Activated CD8-positive, alpha-beta T cell treated with anti-CD3 and anti-CD28 coated beads, Interleukin-2, amount 10 ng/mL, durations not matched to agents 7 days and 5 days (primary cell): ENCODE measurements at regions not wholly inside any gene's neighbourhood (a gene's known extent, or its start where the extent isn't known, plus 50 kb on each side); places are given as distances from the start of the nearest gene placed in this dataset.

ENCODE experiments used
- ATAC-seq: fragments of 150-1000 bp; cut with Tn5 transposase; one replicate; pipeline ENCODE4 v1.10.0; 2021; ENCODE audit warnings: moderate library complexity
- CTCF ChIA-PET: fragments of 350-600 bp; sonication (Branson Sonifier 250); formaldehyde crosslinking; loops from one replicate; lab custom pipeline; 2021; ENCODE audit warnings: antibody characterized with exemption; lab: Charles Lee
- POLR2A ChIA-PET: fragments of 350-600 bp; sonication (Branson Sonifier 250); formaldehyde crosslinking; loops from one replicate; lab custom pipeline; 2021; ENCODE audit warnings: antibody characterized with exemption; lab: Charles Lee
- DNase-seq: peaks from one replicate; pipeline ENCODE4 v3.0.0-alpha.2; 2020
- H3K27ac Mint-ChIP-seq: one replicate; pipeline ENCODE4 v1.8.0; 2021; ENCODE audit warnings: mild to moderate bottlenecking, mixed read lengths
- H3K27me3 Mint-ChIP-seq: one replicate; pipeline ENCODE4 v1.8.0; 2021; ENCODE audit warnings: low read depth, mixed read lengths
- H3K36me3 Mint-ChIP-seq: one replicate; pipeline ENCODE4 v1.8.0; 2021; ENCODE audit warnings: low read depth, mixed read lengths
- H3K4me1 Mint-ChIP-seq: one replicate; pipeline ENCODE4 v1.8.0; 2021; ENCODE audit warnings: low read depth, mixed read lengths
- H3K4me3 Mint-ChIP-seq: one replicate; pipeline ENCODE4 v1.8.0; 2021; ENCODE audit warnings: mild to moderate bottlenecking, mixed read lengths
- H3K9me3 Mint-ChIP-seq: one replicate; pipeline ENCODE4 v1.8.0; 2022; ENCODE audit warnings: mixed read lengths; ENCODE audit not compliant: insufficient read depth

- DNase-seq (no peak), ATAC-seq (no peak)
- ChIA-PET CTCF (no interaction called here), POLR2A (no interaction called here)
- Mint-ChIP-seq H3K9me3 (no peaks in the 10 kb centered on the region), H3K4me1 (no peaks in the 10 kb centered on the region), H3K36me3 (no peaks in the 10 kb centered on the region), H3K4me3 (no peak overlapping the region), H3K27ac (no peak overlapping the region), H3K27me3 (peaks cover 51% of the 10 kb centered on the region)
Measured at GRCh38 chr15:60243769-60244168, 154.0 kb downstream of the ANXA2 start.

GRCh38 chr15:60244813-60245212, 153.0 kb downstream of the ANXA2 start:
- DNase-seq: no peak
- ATAC-seq: no peak
- Mint-ChIP-seq H3K27ac (no peak overlapping the region), H3K4me1 (no peaks in the 10 kb centered on the region), H3K9me3 (no peaks in the 10 kb centered on the region), H3K4me3 (no peak overlapping the region), H3K36me3 (no peaks in the 10 kb centered on the region), H3K27me3 (peaks cover 43% of the 10 kb centered on the region)
- ChIA-PET POLR2A (no interaction called here), CTCF (no interaction called here)

- ATAC-seq (no peak), DNase-seq (no peak)
- peaks cover 3% of the 10 kb centered on the region for H3K4me1 Mint-ChIP-seq
- no peak overlapping the region for H3K27ac Mint-ChIP-seq
- H3K9me3 Mint-ChIP-seq: no peaks in the 10 kb centered on the region
- CTCF ChIA-PET: no interaction called here
- H3K36me3 Mint-ChIP-seq: no peaks in the 10 kb centered on the region
- no peak overlapping the region for H3K4me3 Mint-ChIP-seq
- POLR2A ChIA-PET: no interaction called here
- H3K27me3 Mint-ChIP-seq: peaks cover 39% of the 10 kb centered on the region
Measured at GRCh38 chr15:60250316-60250715, 147.5 kb downstream of the ANXA2 start.

GRCh38 chr15:60251300-60252070, 146.3 kb downstream of the ANXA2 start:
- no peak overlapping the region for H3K27ac Mint-ChIP-seq
- CTCF ChIA-PET: no interaction called here
- DNase-seq (no peak), ATAC-seq (no peak)
- peaks cover 8% of the 10 kb centered on the region for H3K4me1 Mint-ChIP-seq
- POLR2A ChIA-PET: no interaction called here
- peaks cover 32% of the 10 kb centered on the region for H3K27me3 Mint-ChIP-seq
- H3K9me3 Mint-ChIP-seq: no peaks in the 10 kb centered on the region
- no peaks in the 10 kb centered on the region for H3K36me3 Mint-ChIP-seq
- no peak overlapping the region for H3K4me3 Mint-ChIP-seq

- Mint-ChIP-seq H3K36me3 (no peaks in the 10 kb centered on the region), H3K9me3 (no peaks in the 10 kb centered on the region), H3K27me3 (peaks cover 41% of the 10 kb centered on the region), H3K27ac (no peak overlapping the region), H3K4me3 (no peak overlapping the region), H3K4me1 (peaks cover 8% of the 10 kb centered on the region)
- ATAC-seq (no peak), DNase-seq (no peak)
- ChIA-PET POLR2A (no interaction called here), CTCF (no interaction called here)
Measured at GRCh38 chr15:60254416-60254815, 143.4 kb downstream of the ANXA2 start.

GRCh38 chr15:60255390-60255789, 142.4 kb downstream of the ANXA2 start:
- POLR2A ChIA-PET: no interaction called here
- H3K9me3 Mint-ChIP-seq: no peaks in the 10 kb centered on the region
- no peak overlapping the region for H3K27ac Mint-ChIP-seq
- H3K27me3 Mint-ChIP-seq: peaks cover 49% of the 10 kb centered on the region
- H3K4me1 Mint-ChIP-seq: peaks cover 8% of the 10 kb centered on the region
- H3K4me3 Mint-ChIP-seq: no peak overlapping the region
- ATAC-seq (peak; percentile 64), DNase-seq (peak; percentile 42)
- CTCF ChIA-PET: no interaction called here
- no peaks in the 10 kb centered on the region for H3K36me3 Mint-ChIP-seq

GRCh38 chr15:60257591-60258159, 140.1 kb downstream of the ANXA2 start:
- Mint-ChIP-seq H3K36me3 (no peaks in the 10 kb centered on the region), H3K4me3 (no peak overlapping the region), H3K4me1 (peaks cover 8% of the 10 kb centered on the region), H3K9me3 (no peaks in the 10 kb centered on the region), H3K27me3 (peaks cover 35% of the 10 kb centered on the region), H3K27ac (no peak overlapping the region)
- CTCF ChIA-PET: interaction anchor here (1.4 kb wide), 2 partner anchors 21 to 69 kb away, joined by 3 read pairs; no protein-coding TSS in a partner anchor
- ATAC-seq: no peak
- DNase-seq: no peak
- POLR2A ChIA-PET: no interaction called here

GRCh38 chr15:60259469-60259868, 138.3 kb downstream of the ANXA2 start:
- Mint-ChIP-seq H3K27me3 (peaks cover 28% of the 10 kb centered on the region), H3K4me1 (peaks cover 8% of the 10 kb centered on the region), H3K36me3 (no peaks in the 10 kb centered on the region), H3K4me3 (no peak overlapping the region), H3K9me3 (no peaks in the 10 kb centered on the region), H3K27ac (no peak overlapping the region)
- CTCF ChIA-PET: interaction anchor here (0.9 kb wide), 1 partner anchor 262 kb away, joined by 3 read pairs; no protein-coding TSS in a partner anchor
- POLR2A ChIA-PET: no interaction called here
- DNase-seq (no peak), ATAC-seq (no peak)

GRCh38 chr15:60264088-60264487, 133.7 kb downstream of the ANXA2 start:
- ATAC-seq (no peak), DNase-seq (no peak)
- Mint-ChIP-seq H3K36me3 (no peaks in the 10 kb centered on the region), H3K4me3 (no peak overlapping the region), H3K4me1 (no peaks in the 10 kb centered on the region), H3K27me3 (peaks cover 41% of the 10 kb centered on the region), H3K9me3 (no peaks in the 10 kb centered on the region), H3K27ac (no peak overlapping the region)
- CTCF ChIA-PET: interaction anchor here (0.9 kb wide), 1 partner anchor 84 kb away, joined by 3 read pairs; no protein-coding TSS in a partner anchor
- POLR2A ChIA-PET: no interaction called here

GRCh38 chr15:60264566-60264965, 133.2 kb downstream of the ANXA2 start:
- ChIA-PET CTCF (interaction anchor here (0.9 kb wide), 1 partner anchor 84 kb away, joined by 3 read pairs; no protein-coding TSS in a partner anchor), POLR2A (no interaction called here)
- Mint-ChIP-seq H3K27me3 (peaks cover 40% of the 10 kb centered on the region), H3K9me3 (no peaks in the 10 kb centered on the region), H3K4me3 (no peak overlapping the region), H3K36me3 (no peaks in the 10 kb centered on the region), H3K27ac (no peak overlapping the region), H3K4me1 (no peaks in the 10 kb centered on the region)
- DNase-seq: no peak
- no peak for ATAC-seq

GRCh38 chr15:60265057-60265456, 132.7 kb downstream of the ANXA2 start:
- H3K36me3 Mint-ChIP-seq: no peaks in the 10 kb centered on the region
- ATAC-seq: no peak
- no peak overlapping the region for H3K4me3 Mint-ChIP-seq
- POLR2A ChIA-PET: no interaction called here
- no peak for DNase-seq
- H3K27ac Mint-ChIP-seq: no peak overlapping the region
- peaks cover 42% of the 10 kb centered on the region for H3K27me3 Mint-ChIP-seq
- no peaks in the 10 kb centered on the region for H3K9me3 Mint-ChIP-seq
- CTCF ChIA-PET: interaction anchor here (0.9 kb wide), 1 partner anchor 85 kb away, joined by 3 read pairs; no protein-coding TSS in a partner anchor
- H3K4me1 Mint-ChIP-seq: no peaks in the 10 kb centered on the region

GRCh38 chr15:60272623-60273022, 125.2 kb downstream of the ANXA2 start:
- ATAC-seq (no peak), DNase-seq (no peak)
- Mint-ChIP-seq H3K36me3 (no peaks in the 10 kb centered on the region), H3K27me3 (peaks cover 31% of the 10 kb centered on the region), H3K4me1 (no peaks in the 10 kb centered on the region), H3K27ac (no peak overlapping the region), H3K4me3 (no peak overlapping the region), H3K9me3 (peaks cover 13% of the 10 kb centered on the region)
- ChIA-PET POLR2A (no interaction called here), CTCF (interaction anchor here (0.8 to 1.1 kb wide), 2 partner anchors 275 to 582 kb away, joined by 3 to 4 read pairs; no protein-coding TSS in a partner anchor)
